Coronary artery (tissue), 2 donors: ENCODE measurements at regions not wholly inside any gene's neighbourhood (a gene's known extent, or its start where the extent isn't known, plus 50 kb on each side); places are given as distances from the start of the nearest gene placed in this dataset.

Experiments used
- DNase-seq: peaks from one replicate; pipeline ENCODE4 v3.0.0-alpha.2; 2017; ENCODE audit warnings: low spot score
- H3K27ac ChIP-seq, 2 donors: fragments of 200-600 bp; sonication (generic); one replicate each; pipeline ENCODE4 v1.5.1; 2016 to 2019
- H3K4me3 ChIP-seq: fragments of 200-600 bp; sonication (generic); 2 replicates; pipeline ENCODE4 v1.5.1; 2016; ENCODE audit warnings: mild to moderate bottlenecking, moderate library complexity
- CTCF ChIP-seq: fragments of 200-600 bp; sonication (generic); IDR thresholded peaks from one replicate; pipeline ENCODE4 v1.5.1; 2019; ENCODE audit warnings: antibody characterized with exemption

GRCh38 chr6:169019111-169019510, 234.5 kb downstream of the THBS2 start:
- H3K4me3 ChIP-seq: no peak overlapping the region
- DNase-seq: no peak
- no peak overlapping the region for H3K27ac ChIP-seq
- TF ChIP-seq CTCF: no peak

- TF ChIP-seq CTCF: no peak
- no peak overlapping the region for H3K4me3 ChIP-seq
Observed at GRCh38 chr6:169016758-169017157, 236.9 kb downstream of the THBS2 start.

GRCh38 chr6:169014211-169015197, 239.1 kb downstream of the THBS2 start:
- Histone ChIP-seq H3K27ac (no peak overlapping the region), H3K4me3 (no peak overlapping the region)
- no peak for DNase-seq
- no peak for TF ChIP-seq CTCF

More at GRCh38 chr6:169016758-169017157, 236.9 kb downstream of the THBS2 start:
- H3K27ac ChIP-seq: no peak overlapping the region
- no peak for DNase-seq

GRCh38 chr6:169009628-169010027, 244.0 kb downstream of the THBS2 start:
- Histone ChIP-seq H3K27ac (no peak overlapping the region), H3K4me3 (no peak overlapping the region)
- no peak for DNase-seq
- TF ChIP-seq CTCF: no peak

GRCh38 chr6:169008641-169009257, 244.9 kb downstream of the THBS2 start:
- DNase-seq: no peak
- TF ChIP-seq CTCF: no peak
- no peak overlapping the region for H3K27ac ChIP-seq
- H3K4me3 ChIP-seq: no peak overlapping the region

GRCh38 chr6:169005166-169005565, 248.5 kb downstream of the THBS2 start:
- Histone ChIP-seq H3K4me3 (no peak overlapping the region), H3K27ac (peak overlapping the region; percentile 37 to 73)
- DNase-seq: no peak
- no peak for TF ChIP-seq CTCF
